Upper lobe of right lung (tissue), 1 donor: ENCODE measurements at regions not wholly inside any gene's neighbourhood (a gene's known extent, or its start where the extent isn't known, plus 50 kb on each side); places are given as distances from the start of the nearest gene placed in this dataset.
A peak's percentile ranks its signal among the peaks of the same experiment; 100 is the strongest.

Experiments used
- ATAC-seq: fragments of 200-7000 bp; cut with Tn5 transposase; one replicate; pipeline ENCODE4 v1.9.1; 2020; ENCODE audit warnings: mild to moderate bottlenecking, moderate library complexity
- DNase-seq: peaks from one replicate; pipeline ENCODE4 v3.0.0-alpha.2; 2020
- H3K27ac ChIP-seq: fragments of 200-600 bp; one replicate; pipeline ENCODE4 v1.8.0; 2022
- H3K27me3 ChIP-seq: fragments of 200-600 bp; one replicate; pipeline ENCODE4 v1.8.0; 2022; ENCODE audit warnings: mild to moderate bottlenecking
- H3K36me3 ChIP-seq: fragments of 200-600 bp; one replicate; pipeline ENCODE4 v1.8.0; 2022
- H3K4me1 ChIP-seq: fragments of 200-600 bp; one replicate; pipeline ENCODE4 v1.8.0; 2022
- H3K4me3 ChIP-seq: fragments of 200-600 bp; one replicate; pipeline ENCODE4 v1.8.0; 2022; ENCODE audit warnings: mild to moderate bottlenecking
- H3K9me3 ChIP-seq: fragments of 200-600 bp; one replicate; pipeline ENCODE4 v1.8.0; 2022
- intact Hi-C: fragments of 100-400 bp; cut with DNase I; formaldehyde crosslinking; loops from one replicate; pipeline ENCODE4 v1.11.0; 2022
- TF ChIP-seq, protein P1 (sequence below): fragments of 200-600 bp; IDR thresholded peaks from one replicate; pipeline ENCODE4 v1.8.0; 2022; ENCODE audit warnings: antibody characterized with exemption
- donor health status: DM: no; HTN: yes; CAD: no; lungs with severe emphysema.

GRCh38 chr2:237165405-237166276 is 80.0 kb downstream of the COPS8 start:
- ATAC-seq (peak; percentile 72), DNase-seq (no peak)
- Histone ChIP-seq H3K9me3 (no peaks in the 10 kb centered on the region), H3K27me3 (no peaks in the 10 kb centered on the region), H3K4me3 (no peak overlapping the region), H3K27ac (no peak overlapping the region), H3K4me1 (peaks cover 3% of the 10 kb centered on the region), H3K36me3 (no peaks in the 10 kb centered on the region)
- intact Hi-C loops: no loop called here
- TF ChIP-seq, protein P1, sequence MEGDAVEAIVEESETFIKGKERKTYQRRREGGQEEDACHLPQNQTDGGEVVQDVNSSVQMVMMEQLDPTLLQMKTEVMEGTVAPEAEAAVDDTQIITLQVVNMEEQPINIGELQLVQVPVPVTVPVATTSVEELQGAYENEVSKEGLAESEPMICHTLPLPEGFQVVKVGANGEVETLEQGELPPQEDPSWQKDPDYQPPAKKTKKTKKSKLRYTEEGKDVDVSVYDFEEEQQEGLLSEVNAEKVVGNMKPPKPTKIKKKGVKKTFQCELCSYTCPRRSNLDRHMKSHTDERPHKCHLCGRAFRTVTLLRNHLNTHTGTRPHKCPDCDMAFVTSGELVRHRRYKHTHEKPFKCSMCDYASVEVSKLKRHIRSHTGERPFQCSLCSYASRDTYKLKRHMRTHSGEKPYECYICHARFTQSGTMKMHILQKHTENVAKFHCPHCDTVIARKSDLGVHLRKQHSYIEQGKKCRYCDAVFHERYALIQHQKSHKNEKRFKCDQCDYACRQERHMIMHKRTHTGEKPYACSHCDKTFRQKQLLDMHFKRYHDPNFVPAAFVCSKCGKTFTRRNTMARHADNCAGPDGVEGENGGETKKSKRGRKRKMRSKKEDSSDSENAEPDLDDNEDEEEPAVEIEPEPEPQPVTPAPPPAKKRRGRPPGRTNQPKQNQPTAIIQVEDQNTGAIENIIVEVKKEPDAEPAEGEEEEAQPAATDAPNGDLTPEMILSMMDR: peak; percentile 45

DNA sequence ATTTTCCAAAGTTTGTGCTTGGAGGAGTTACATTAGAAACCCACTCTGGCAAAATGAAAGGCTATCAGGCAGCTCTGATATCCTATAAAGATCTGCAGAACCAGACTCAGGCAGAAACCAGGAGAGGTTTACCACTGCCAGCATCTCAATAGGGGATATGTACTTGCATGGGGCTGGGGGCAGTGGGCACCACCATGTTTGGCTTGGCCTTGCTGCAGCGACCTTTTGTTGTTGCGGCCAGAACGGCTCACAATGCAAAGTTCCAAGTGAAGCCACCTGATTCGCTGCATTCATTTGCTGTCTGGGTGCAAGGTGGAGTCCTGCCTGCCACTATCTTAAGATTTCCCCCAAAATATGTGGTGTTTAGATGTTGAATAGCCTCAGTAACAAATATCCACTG is 81.3 kb downstream of the COPS8 start:
- TF ChIP-seq, protein P1: no peak
- ATAC-seq (no peak), DNase-seq (no peak)
- no peak overlapping the region for H3K27ac ChIP-seq
- H3K27me3 ChIP-seq: no peaks in the 10 kb centered on the region
- H3K4me3 ChIP-seq: no peak overlapping the region
- no peaks in the 10 kb centered on the region for H3K9me3 ChIP-seq
- no peaks in the 10 kb centered on the region for H3K36me3 ChIP-seq
- intact Hi-C loops: no loop called here
- H3K4me1 ChIP-seq: no peaks in the 10 kb centered on the region

GRCh38 chr2:237167934-237168333 is 82.2 kb downstream of the COPS8 start:
- intact Hi-C loops: no loop called here
- no peak overlapping the region for H3K27ac ChIP-seq
- no peak overlapping the region for H3K4me3 ChIP-seq
- no peaks in the 10 kb centered on the region for H3K27me3 ChIP-seq
- H3K9me3 ChIP-seq: no peaks in the 10 kb centered on the region
- no peaks in the 10 kb centered on the region for H3K4me1 ChIP-seq
- no peak for DNase-seq
- TF ChIP-seq, protein P1: no peak
- ATAC-seq: no peak
- H3K36me3 ChIP-seq: no peaks in the 10 kb centered on the region

GRCh38 chr2:237170020-237170419 is 84.3 kb downstream of the COPS8 start:
- TF ChIP-seq, protein P1: no peak
- intact Hi-C loops: no loop called here
- DNase-seq (no peak), ATAC-seq (no peak)
- Histone ChIP-seq H3K36me3 (no peaks in the 10 kb centered on the region), H3K27me3 (no peaks in the 10 kb centered on the region), H3K9me3 (no peaks in the 10 kb centered on the region), H3K4me3 (no peak overlapping the region), H3K27ac (no peak overlapping the region), H3K4me1 (no peaks in the 10 kb centered on the region)

DNA sequence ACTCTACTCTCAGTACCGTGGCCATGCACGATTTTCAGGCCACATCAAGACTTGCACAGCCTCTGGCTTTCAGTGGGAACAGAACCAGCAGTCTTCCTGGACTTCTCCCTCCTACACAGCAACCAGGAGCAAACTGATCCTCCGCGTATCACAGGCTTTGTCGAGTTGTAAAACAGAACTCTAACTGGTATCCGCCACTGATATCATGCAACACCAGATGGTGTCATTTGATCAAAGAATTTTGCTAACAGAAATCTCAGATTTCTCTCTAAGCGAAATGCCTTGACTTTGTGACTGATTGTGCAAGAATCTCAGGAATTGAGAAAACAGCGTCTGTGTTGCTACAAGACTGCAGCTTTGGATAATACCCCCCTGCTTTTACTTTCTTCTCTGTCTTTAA is 85.7 kb downstream of the COPS8 start:
- peak; percentile 63 for ATAC-seq
- Histone ChIP-seq H3K27me3 (no peaks in the 10 kb centered on the region), H3K27ac (peak overlapping the region; percentile 0), H3K4me1 (no peaks in the 10 kb centered on the region), H3K9me3 (no peaks in the 10 kb centered on the region), H3K4me3 (no peak overlapping the region), H3K36me3 (no peaks in the 10 kb centered on the region)
- no peak for DNase-seq
- TF ChIP-seq, protein P1: peak; percentile 10
- intact Hi-C loops: no loop called here
